ENCODE measurements at regions not wholly inside any gene's neighbourhood (a gene's known extent, or its start where the extent isn't known, plus 50 kb on each side); places are given as distances from the start of the nearest gene placed in this dataset.
"Not testable (repeated sequence)": the region's sequence is repeated elsewhere in the genome, so short reads cannot be mapped to it uniquely, and the experiment has no call there.

GRCh38 chr4:12932203-12932788, 551.8 kb downstream of the RAB28 start:
- no peak for DNase-seq
- ATAC-seq: no peak

DNA sequence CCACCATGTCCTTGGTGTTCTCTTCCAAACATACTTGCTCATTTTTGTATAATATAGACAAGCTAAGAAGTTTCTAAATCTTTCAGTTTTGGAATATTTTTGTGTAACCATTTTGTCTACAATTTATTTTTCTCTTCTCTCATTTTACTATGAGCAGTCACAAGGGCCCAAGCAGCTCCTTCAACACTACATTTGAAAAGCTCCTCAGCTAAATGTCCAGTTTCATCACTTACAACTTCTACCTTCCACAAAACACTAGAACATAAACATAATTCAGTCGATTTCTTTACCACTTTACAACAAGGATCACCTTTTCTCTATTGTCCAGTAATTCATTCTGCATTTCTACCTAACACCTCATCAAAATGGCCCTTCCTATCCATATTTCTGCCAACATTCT, 554.4 kb downstream of the RAB28 start:
- no peak for DNase-seq
- ATAC-seq: no peak

- DNase-seq: no peak
- ATAC-seq: no peak
Observed at GRCh38 chr4:12928751-12929150, 555.4 kb downstream of the RAB28 start.

DNA sequence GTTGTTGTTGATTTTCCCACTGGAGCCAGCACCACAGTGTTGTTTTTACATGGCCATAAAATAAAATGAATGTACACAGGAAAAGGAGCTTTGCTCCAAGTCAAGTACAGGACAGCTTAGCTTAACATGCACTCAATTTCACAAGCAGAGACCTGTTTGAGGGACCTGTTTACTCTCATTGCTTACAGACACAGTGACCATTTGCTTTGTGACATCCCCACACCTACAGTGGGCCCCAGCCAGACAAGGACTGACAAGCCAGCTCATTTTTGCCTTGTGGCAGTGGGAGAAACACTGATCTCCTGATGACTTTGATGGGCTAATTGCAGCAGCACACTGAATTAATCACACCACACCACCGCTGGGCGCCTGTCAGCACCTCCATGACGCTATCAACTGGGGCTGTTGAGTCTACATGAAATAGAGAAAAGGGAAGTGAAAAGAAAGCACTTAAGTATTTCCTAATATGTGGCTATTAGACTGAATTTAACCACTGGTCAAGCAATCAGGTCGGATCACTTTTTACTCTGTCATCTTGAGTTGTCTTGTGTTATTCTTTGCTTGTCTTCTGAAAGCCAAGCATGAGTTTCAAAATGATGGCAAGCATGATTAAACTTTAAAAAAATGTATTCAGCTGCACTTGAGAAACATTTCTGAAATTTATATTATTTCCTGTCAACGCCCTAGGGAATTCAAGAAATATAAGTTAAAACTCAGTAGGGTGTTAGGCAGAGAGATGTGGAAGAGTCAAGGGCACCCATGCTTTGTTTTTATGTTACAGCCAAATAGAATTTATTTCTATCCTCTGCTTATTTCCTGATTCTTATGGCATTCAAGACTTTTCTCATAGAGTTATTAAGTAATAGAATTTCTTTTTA, 557.7 kb downstream of the RAB28 start:
- no peak for ATAC-seq
- DNase-seq: no peak

DNA sequence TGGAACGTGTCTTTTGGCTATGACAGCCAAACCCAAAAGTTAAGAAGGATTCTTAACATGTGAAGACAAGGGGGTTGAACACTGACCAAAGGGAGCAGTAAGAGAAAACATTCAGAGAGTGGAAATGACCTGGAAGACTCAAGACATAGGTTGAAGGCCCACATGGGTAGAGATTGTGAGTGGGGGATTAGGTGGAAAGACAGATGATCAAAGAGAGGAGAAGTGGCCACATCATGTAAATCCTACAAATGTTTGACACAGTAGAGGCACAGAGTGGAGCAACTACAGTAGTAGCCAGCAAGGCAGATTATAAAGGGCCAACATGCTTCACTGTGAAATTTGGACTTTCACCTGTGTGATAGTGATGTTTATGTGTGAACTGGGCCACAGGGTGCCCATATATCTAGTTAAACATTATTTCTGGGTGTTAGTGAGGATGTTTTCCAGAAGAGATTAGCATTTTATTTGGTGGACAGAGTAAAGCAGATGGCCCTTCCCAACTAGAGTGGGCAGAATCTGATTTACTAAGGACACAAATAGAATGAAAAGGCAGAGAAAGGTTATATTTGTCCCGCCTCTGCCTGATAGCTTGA, 559.3 kb downstream of the RAB28 start:
- DNase-seq: no peak
- ATAC-seq: no peak

GRCh38 chr4:12924253-12924652, 559.9 kb downstream of the RAB28 start:
- DNase-seq: no peak
- ATAC-seq: no peak

- ATAC-seq: no peak
- DNase-seq: no peak
Observed at GRCh38 chr4:12912896-12913418, 571.2 kb downstream of the RAB28 start.

- DNase-seq (no peak), ATAC-seq (no peak)
Observed at GRCh38 chr4:12911750-12912358, 572.3 kb downstream of the RAB28 start.

- not testable (repeated sequence) for DNase-seq, ATAC-seq
Observed at GRCh38 chr4:12903640-12904039, 580.5 kb downstream of the RAB28 start.

DNA sequence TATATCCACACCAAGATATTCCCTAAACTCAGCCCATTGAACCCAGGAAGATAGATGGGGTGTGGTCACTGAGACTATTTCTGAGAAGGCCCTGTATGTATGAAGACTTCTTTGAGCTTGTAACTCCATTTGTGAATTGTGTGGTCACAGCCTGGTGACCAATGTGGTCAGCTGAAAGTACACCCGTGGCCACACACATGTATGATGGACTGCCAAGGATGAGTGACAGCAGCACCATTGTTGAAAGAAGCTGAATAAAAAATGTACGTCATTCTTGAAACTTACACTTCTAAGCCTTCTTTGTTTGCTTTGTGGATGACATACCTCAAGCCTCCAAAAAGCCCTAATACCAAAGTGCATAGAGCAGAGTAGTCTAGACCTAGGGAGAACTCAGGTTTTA, 581.4 kb downstream of the RAB28 start:
- ATAC-seq (no peak), DNase-seq (no peak)

DNA sequence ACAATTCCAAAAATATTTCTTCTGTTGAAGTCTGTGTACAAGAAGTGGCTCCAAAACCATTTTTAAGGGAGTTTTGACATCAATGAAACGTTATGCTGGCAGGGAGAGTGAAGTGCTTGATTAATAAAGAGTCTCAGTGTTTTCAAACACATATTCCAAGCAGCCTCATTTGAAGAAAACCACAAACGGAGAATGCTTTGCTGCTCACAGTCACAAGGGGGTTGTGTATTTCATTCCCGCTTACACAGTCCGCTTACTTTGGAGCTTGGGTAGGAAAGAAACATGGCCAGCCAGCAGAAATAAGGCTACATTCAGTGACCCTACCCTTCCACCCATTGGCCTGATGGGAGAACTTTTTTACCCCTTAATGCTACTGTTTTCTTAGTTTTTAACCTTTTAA, 586.2 kb downstream of the RAB28 start:
- DNase-seq (no peak), ATAC-seq (no peak)

GRCh38 chr4:12894062-12894461, 590.1 kb downstream of the RAB28 start:
- DNase-seq: no peak
- no peak for ATAC-seq

DNA sequence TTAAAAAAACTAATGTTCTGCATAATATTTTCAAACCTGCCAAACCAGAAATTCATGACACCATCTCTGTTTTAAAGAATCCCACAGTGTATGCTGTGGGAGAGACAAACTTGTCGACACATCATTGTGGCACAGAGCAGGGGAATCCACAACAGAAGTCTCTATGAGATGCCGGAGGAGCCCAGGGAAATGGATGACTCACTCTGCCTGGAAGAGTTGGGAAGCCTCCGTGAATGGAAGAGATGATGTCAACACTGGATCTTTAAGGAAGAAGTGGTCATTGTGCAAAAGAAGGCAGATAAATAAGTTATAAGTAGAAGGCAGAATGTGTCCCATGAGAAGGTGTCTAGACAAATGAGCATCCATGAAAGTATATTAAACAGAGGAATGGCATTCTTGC, 595.1 kb downstream of the RAB28 start:
- ATAC-seq: no peak
- DNase-seq: no peak

GRCh38 chr4:12884846-12885796, 599.0 kb downstream of the RAB28 start:
- DNase-seq: no peak
- ATAC-seq: no peak

DNA sequence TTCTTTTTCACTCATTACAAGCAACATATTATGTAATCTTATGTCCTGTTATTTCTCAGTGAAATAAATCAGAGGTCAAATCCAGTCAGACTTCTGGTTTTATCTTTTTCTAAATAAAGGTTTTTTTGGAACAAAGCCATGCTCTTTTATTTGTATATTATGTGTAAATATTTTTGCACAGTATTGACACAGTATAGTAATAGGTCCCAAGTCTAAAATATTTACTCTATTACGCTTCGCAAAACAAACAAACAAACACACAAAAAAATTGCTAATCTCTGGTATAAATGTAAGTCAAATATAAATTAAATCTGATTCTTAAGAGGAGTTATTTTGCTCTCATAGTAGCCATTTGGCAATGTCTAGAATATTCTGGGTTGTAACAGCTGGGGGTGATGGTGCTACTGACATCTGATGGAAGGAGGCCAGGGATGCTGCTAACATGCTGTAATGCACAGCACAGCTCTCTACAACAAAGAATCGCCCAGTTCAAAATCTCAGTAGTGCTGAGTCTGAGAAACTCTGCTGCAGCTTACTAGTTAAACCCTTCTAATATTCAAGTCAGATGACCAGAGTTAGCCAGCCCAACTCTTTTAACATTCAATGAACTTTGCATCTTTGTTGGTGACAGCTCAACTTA, 602.1 kb downstream of the RAB28 start:
- ATAC-seq (no peak), DNase-seq (no peak)

DNA sequence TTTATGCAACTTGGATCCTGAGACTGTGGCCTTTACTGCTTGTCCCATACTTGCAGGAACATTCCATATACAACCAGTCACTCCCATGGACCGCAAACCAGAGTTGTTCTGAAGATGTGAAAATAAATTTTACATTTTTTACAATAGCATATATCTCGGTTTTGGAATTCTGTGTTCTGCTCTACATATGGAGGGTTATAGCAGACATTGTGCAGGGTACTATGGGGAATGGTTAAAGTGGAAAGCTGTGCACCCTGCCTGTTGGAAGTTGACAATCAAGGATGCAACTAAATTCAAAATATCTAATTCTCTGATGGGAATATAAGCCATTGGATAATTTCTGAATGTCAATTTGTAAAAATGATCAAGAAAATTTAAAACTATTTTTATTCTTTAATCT, 603.3 kb downstream of the RAB28 start:
- DNase-seq: no peak
- no peak for ATAC-seq

DNA sequence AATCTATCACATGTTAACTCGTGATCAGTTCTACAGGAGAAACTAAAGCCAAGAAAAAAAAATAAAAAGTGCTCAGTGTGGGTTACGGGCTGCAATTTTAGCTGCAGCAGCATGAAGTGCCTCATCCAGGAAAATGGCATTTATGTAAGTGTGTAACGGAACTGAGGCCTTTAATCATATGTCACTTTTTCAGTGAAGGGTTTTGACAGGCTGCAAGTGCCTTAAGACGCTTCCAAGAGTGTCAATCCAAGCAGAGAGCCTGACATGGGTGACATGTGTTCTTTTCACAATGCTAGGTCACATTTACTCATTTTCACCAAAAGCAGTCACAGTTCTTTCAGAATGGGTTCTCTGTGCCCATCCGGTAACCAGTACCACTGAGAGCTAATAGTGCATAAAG, 604.6 kb downstream of the RAB28 start:
- DNase-seq: no peak
- ATAC-seq: no peak

- DNase-seq (no peak), ATAC-seq (no peak)
Observed at GRCh38 chr4:12875640-12876243, 608.4 kb downstream of the RAB28 start.

DNA sequence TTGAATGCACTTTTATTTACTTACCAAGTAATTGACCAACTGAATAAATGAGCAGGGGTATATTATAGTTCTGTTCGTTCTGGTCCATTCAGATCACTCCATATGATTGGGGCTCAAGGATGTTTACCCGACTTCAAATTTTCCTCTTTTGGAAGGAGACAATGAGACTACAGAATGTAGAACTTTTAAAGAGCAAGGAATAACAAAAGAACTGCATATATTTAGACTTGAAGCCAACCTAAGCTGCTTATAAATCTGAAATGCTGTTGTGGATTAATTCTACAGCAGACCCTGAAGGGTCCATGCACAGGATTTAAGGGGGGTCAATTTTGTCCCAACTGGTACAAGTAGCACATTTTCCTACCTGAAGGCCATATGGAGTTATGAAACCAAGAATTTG, 610.8 kb downstream of the RAB28 start:
- no peak for DNase-seq
- no peak for ATAC-seq

GRCh38 chr4:12861422-12861821, 622.7 kb downstream of the RAB28 start:
- ATAC-seq: no peak
- DNase-seq: no peak

Measured in stimulated activated naive CD8-positive, alpha-beta T cell treated with anti-CD3 and anti-CD28 coated beads, Interleukin-15, Interleukin-2, amounts not matched to agents 100 U/mL and 50 U/mL, for 24 hours (primary cell).